Common myeloid progenitor, CD34-positive (primary cell): ENCODE measurements at regions not wholly inside any gene's neighbourhood (a gene's known extent, or its start where the extent isn't known, plus 50 kb on each side); places are given as distances from the start of the nearest gene placed in this dataset.

Source experiments
- CTCF ChIA-PET: fragments of 350-600 bp; sonication (Branson Sonifier 250); formaldehyde crosslinking; loops from one replicate; lab custom pipeline; 2021; ENCODE audit warnings: antibody characterized with exemption; lab: Charles Lee
- POLR2A ChIA-PET: fragments of 350-600 bp; sonication (Branson Sonifier 250); formaldehyde crosslinking; loops from one replicate; lab custom pipeline; 2021; ENCODE audit warnings: antibody characterized with exemption; lab: Charles Lee
- DNase-seq, 3 donors: peaks; one replicate each; pipeline versions ENCODE4 v3.0.0 to v3.0.0-alpha.2; 2013
- H3K27ac ChIP-seq, 2 experiments: 1 replicate in 1 of 2; 2 replicates in 1 of 2; pipeline ENCODE4 v1.7.0; 2013; ENCODE audit warnings: inconsistent platforms in 2 of 2, low read length in 2 of 2, mild to moderate bottlenecking in 2 of 2, low read depth in 1 of 2, moderate library complexity in 1 of 2; ENCODE audit not compliant: severe bottlenecking in 2 of 2, insufficient read depth in 1 of 2, poor library complexity in 1 of 2
- H3K27me3 ChIP-seq, 5 experiments: replicated peaks in 2 of 5; 1 replicate in 3 of 5; 2 replicates in 2 of 5; pipeline versions ENCODE4 v1.6.1 to v1.7.0; 2013; ENCODE audit warnings: low read length in 4 of 5, mild to moderate bottlenecking in 2 of 5, moderate library complexity in 2 of 5, inconsistent platforms in 1 of 5; ENCODE audit not compliant: insufficient read depth in 5 of 5, control insufficient read depth in 4 of 5
- H3K36me3 ChIP-seq, 4 experiments: 1 replicate in 2 of 4; 2 replicates in 2 of 4; pipeline versions ENCODE4 v1.6.1 to v1.7.0; 2013; ENCODE audit warnings: low read length in 3 of 4, control low read depth in 1 of 4, mild to moderate bottlenecking in 1 of 4; ENCODE audit not compliant: control insufficient read depth in 4 of 4, insufficient read depth in 4 of 4
- H3K4me1 ChIP-seq, 4 experiments: 1 replicate in 3 of 4; 2 replicates in 1 of 4; pipeline versions ENCODE4 v1.6.1 to v1.7.1; 2013; ENCODE audit warnings: low read length in 3 of 4, mild to moderate bottlenecking in 3 of 4, control low read depth in 1 of 4, inconsistent platforms in 1 of 4, moderate library complexity in 1 of 4; ENCODE audit not compliant: control insufficient read depth in 4 of 4, insufficient read depth in 4 of 4; ENCODE audit errors: control extremely low read depth in 1 of 4
- H3K4me3 ChIP-seq, 7 experiments: 1 replicate in 4 of 7; 2 replicates in 3 of 7; pipeline versions ENCODE4 v1.5.1 to v1.7.0; 2013; ENCODE audit warnings: mild to moderate bottlenecking in 7 of 7, low read length in 6 of 7, moderate library complexity in 6 of 7, inconsistent platforms in 2 of 7, low read depth in 2 of 7, control low read depth in 1 of 7; ENCODE audit not compliant: insufficient read depth in 4 of 7, control insufficient read depth in 1 of 7; ENCODE audit errors: extremely low read depth in 1 of 7
- H3K9me3 ChIP-seq, 5 experiments: 1 replicate in 4 of 5; 2 replicates in 1 of 5; pipeline versions ENCODE4 v1.6.1 to v1.7.1; 2013; ENCODE audit warnings: low read length in 4 of 5, mild to moderate bottlenecking in 2 of 5, inconsistent platforms in 1 of 5, low read depth in 1 of 5, moderate library complexity in 1 of 5; ENCODE audit not compliant: control insufficient read depth in 4 of 5, insufficient read depth in 2 of 5; ENCODE audit errors: control extremely low read depth in 1 of 5
- WGBS: methylation state at CpG from one replicate; pipeline ENCODE4 v1.1.5; 2013; ENCODE audit not compliant: insufficient coverage; 5-methylcytosine and 5-hydroxymethylcytosine counted together

GRCh38 chr2:22276696-22277095 is 1108.3 kb upstream of the KLHL29 start:
- Histone ChIP-seq H3K4me3 (no peak overlapping the region), H3K4me1 (no peaks in the 10 kb centered on the region), H3K9me3 (no peaks in the 10 kb centered on the region), H3K27me3 (no peaks in the 10 kb centered on the region), H3K27ac (no peak overlapping the region), H3K36me3 (no peaks in the 10 kb centered on the region)
- CTCF ChIA-PET, result no interaction called here
- DNase-seq, result no peak
- WGBS, result 7% methylated on average over 3 of the region's 4 CpGs
- POLR2A ChIA-PET, result no interaction called here

- no peak overlapping the region for H3K27ac ChIP-seq
- ChIA-PET POLR2A (no interaction called here), CTCF (no interaction called here)
- H3K27me3 ChIP-seq, result no peaks in the 10 kb centered on the region
- H3K36me3 ChIP-seq, result no peaks in the 10 kb centered on the region
- H3K4me1 ChIP-seq, result no peaks in the 10 kb centered on the region
- H3K4me3 ChIP-seq, result no peak overlapping the region
- DNase-seq, result no peak
- H3K9me3 ChIP-seq, result no peaks in the 10 kb centered on the region
These were observed 1105.4 kb upstream of the KLHL29 start for GRCh38 chr2:22279541-22279940.

- H3K9me3 ChIP-seq, result no peaks in the 10 kb centered on the region
- H3K27me3 ChIP-seq, result no peaks in the 10 kb centered on the region
- POLR2A ChIA-PET, result no interaction called here
- CTCF ChIA-PET, result interaction anchor here (0.8 kb wide), 1 partner anchor 20 kb away, joined by 3 read pairs; no protein-coding TSS in a partner anchor
- no peaks in the 10 kb centered on the region for H3K4me1 ChIP-seq
- 82% methylated on average over 3 of the region's 4 CpGs for WGBS
- no peak overlapping the region for H3K4me3 ChIP-seq
- DNase-seq, result no peak
- H3K27ac ChIP-seq, result no peak overlapping the region
- H3K36me3 ChIP-seq, result no peaks in the 10 kb centered on the region
These were observed 1103.9 kb upstream of the KLHL29 start for GRCh38 chr2:22281033-22281432.

- no peaks in the 10 kb centered on the region for H3K9me3 ChIP-seq
- no peak overlapping the region for H3K27ac ChIP-seq
- H3K4me3 ChIP-seq, result no peak overlapping the region
- H3K36me3 ChIP-seq, result no peaks in the 10 kb centered on the region
- 0% methylated on average over 1 of the region's 1 CpG for WGBS
- H3K27me3 ChIP-seq, result no peaks in the 10 kb centered on the region
- DNase-seq, result no peak
- no peaks in the 10 kb centered on the region for H3K4me1 ChIP-seq
- ChIA-PET POLR2A (no interaction called here), CTCF (no interaction called here)
These were observed 1102.8 kb upstream of the KLHL29 start for GRCh38 chr2:22282220-22282619.

DNA sequence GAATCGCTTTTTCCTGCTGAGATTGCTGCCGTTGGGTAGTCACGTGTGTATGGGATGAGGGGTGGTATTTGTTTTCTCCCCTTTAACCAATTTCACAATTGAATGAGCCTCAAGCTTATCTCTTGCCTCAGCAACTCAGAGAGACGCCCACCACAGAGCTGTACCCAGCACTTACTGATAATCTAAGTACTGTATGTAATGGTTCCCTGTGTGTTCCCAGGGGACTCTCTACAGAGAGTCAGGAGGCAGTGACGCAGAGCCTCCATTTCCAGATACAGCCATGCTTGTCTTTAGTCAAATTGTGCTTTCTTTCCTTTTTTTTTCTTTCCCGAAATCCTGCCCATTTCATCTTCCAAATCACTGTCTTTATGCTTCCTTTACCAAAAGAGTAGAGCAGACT is 1102.1 kb upstream of the KLHL29 start:
- Histone ChIP-seq H3K4me3 (no peak overlapping the region), H3K4me1 (no peaks in the 10 kb centered on the region), H3K27me3 (no peaks in the 10 kb centered on the region), H3K9me3 (no peaks in the 10 kb centered on the region), H3K27ac (no peak overlapping the region), H3K36me3 (no peaks in the 10 kb centered on the region)
- no peak for DNase-seq
- WGBS, result 90% methylated on average over 2 of the region's 6 CpGs
- CTCF ChIA-PET, result no interaction called here
- POLR2A ChIA-PET, result no interaction called here

DNA sequence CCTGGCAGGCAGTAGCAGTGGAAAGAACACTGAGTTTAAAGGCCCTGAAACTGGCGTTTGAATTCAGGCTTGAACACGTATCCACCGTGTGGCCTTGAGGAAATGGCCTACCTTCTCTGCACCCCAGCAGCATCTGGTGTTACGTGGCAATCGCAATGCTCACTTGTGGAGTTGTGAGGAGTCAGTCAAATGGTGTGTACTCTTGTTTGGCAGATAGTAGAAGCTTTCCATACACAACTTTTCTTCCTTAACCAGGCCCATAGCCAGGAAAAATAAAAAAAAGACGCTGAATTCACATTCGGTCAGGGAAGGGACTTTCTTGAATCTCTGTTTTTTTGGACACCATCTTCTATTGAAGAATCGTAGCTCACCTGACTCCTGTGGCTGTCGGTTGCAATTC is 1101.5 kb upstream of the KLHL29 start:
- no peak overlapping the region for H3K27ac ChIP-seq
- WGBS, result 87% methylated on average over 6 of the region's 9 CpGs
- H3K4me3 ChIP-seq, result no peak overlapping the region
- CTCF ChIA-PET, result no interaction called here
- no peaks in the 10 kb centered on the region for H3K27me3 ChIP-seq
- no peaks in the 10 kb centered on the region for H3K36me3 ChIP-seq
- H3K4me1 ChIP-seq, result no peaks in the 10 kb centered on the region
- POLR2A ChIA-PET, result no interaction called here
- no peaks in the 10 kb centered on the region for H3K9me3 ChIP-seq
- no peak for DNase-seq

DNA sequence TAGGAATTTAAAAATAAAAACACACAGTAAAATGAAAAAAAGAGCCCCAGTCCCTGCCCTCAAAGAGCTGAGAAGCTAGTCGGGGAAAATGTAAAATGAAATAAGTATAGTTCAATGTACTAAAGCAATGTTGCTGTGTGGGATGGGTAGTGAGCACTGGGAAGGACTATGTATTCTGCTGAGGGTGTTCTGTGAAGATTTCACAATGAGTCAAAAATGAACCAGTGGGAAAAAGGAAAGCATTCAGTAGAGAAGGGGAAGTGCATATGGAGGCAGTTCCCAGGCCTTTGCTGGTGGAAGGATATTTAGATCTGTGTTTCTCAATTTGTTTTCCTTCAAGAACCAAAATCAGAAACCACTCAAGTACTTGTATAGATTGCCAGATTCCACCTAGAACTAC is 1094.7 kb upstream of the KLHL29 start:
- H3K27me3 ChIP-seq, result no peaks in the 10 kb centered on the region
- 100% methylated on average over 1 of the region's 1 CpG for WGBS
- H3K36me3 ChIP-seq, result no peaks in the 10 kb centered on the region
- DNase-seq, result no peak
- H3K4me1 ChIP-seq, result no peaks in the 10 kb centered on the region
- ChIA-PET CTCF (no interaction called here), POLR2A (no interaction called here)
- no peak overlapping the region for H3K4me3 ChIP-seq
- H3K27ac ChIP-seq, result no peak overlapping the region
- H3K9me3 ChIP-seq, result no peaks in the 10 kb centered on the region
